Muscle of leg (tissue), 3 donors: ENCODE measurements at regions not wholly inside any gene's neighbourhood (a gene's known extent, or its start where the extent isn't known, plus 50 kb on each side); places are given as distances from the start of the nearest gene placed in this dataset.

ENCODE experiments used
- DNase-seq: peaks from one replicate; pipeline ENCODE4 v3.0.0; 2013
- H3K27ac ChIP-seq: one replicate; pipeline ENCODE4 v1.5.1; 2013; ENCODE audit warnings: mild to moderate bottlenecking, low read length, control low read depth
- H3K27me3 ChIP-seq: one replicate; pipeline ENCODE4 v1.6.1; 2013; ENCODE audit warnings: low read length; ENCODE audit not compliant: control insufficient read depth, insufficient read depth
- H3K36me3 ChIP-seq: one replicate; pipeline ENCODE4 v1.6.1; 2013; ENCODE audit warnings: low read length; ENCODE audit not compliant: control insufficient read depth, insufficient read depth
- H3K4me1 ChIP-seq: one replicate; pipeline ENCODE4 v1.6.1; 2013; ENCODE audit warnings: low read length; ENCODE audit not compliant: control insufficient read depth, insufficient read depth
- H3K4me3 ChIP-seq: one replicate; pipeline ENCODE4 v1.5.1; 2013; ENCODE audit warnings: low read length, control low read depth
- H3K9me3 ChIP-seq: replicated peaks from 2 replicates; pipeline ENCODE4 v1.6.1; 2013; ENCODE audit warnings: low read depth, low read length; ENCODE audit not compliant: control insufficient read depth
- WGBS: methylation state at CpG from one replicate; pipeline ENCODE4 v1.1.5; 2013; ENCODE audit warnings: missing lambda C conversion rate; ENCODE audit not compliant: insufficient coverage; 5-methylcytosine and 5-hydroxymethylcytosine counted together

- H3K9me3 ChIP-seq = no peaks in the 10 kb centered on the region
- H3K4me3 ChIP-seq = no peak overlapping the region
- peaks cover 4% of the 10 kb centered on the region for H3K4me1 ChIP-seq
- no peak overlapping the region for H3K27ac ChIP-seq
- peaks cover 38% of the 10 kb centered on the region for H3K27me3 ChIP-seq
- no peaks in the 10 kb centered on the region for H3K36me3 ChIP-seq
- WGBS = 13% methylated on average over 27 of the region's 36 CpGs
- no peak for DNase-seq
Measured at GRCh38 chr17:6893382-6894205, 62.1 kb upstream of the TEKT1 start.

- Histone ChIP-seq H3K4me3 (no peak overlapping the region), H3K4me1 (peaks cover 4% of the 10 kb centered on the region)
- WGBS = 8% methylated on average over 16 of the region's 18 CpGs
Measured at GRCh38 chr17:6894206-6894528, 62.6 kb upstream of the TEKT1 start.

GRCh38 chr17:6901086-6901485 lies 69.6 kb upstream of the TEKT1 start:
- DNase-seq = no peak

More at GRCh38 chr17:6894206-6894528, 62.6 kb upstream of the TEKT1 start:
- Histone ChIP-seq H3K27me3 (peaks cover 38% of the 10 kb centered on the region), H3K9me3 (no peaks in the 10 kb centered on the region), H3K27ac (no peak overlapping the region), H3K36me3 (no peaks in the 10 kb centered on the region)
- no peak for DNase-seq

GRCh38 chr17:6903326-6903900 lies 71.9 kb upstream of the TEKT1 start:
- no CpG with 5 or more reads among the region's 7 CpGs for WGBS
- no peak overlapping the region for H3K27ac ChIP-seq
- H3K4me1 ChIP-seq = no peaks in the 10 kb centered on the region
- DNase-seq = no peak
- no peak overlapping the region for H3K4me3 ChIP-seq
- H3K36me3 ChIP-seq = no peaks in the 10 kb centered on the region
- H3K9me3 ChIP-seq = no peaks in the 10 kb centered on the region
- peaks cover 2% of the 10 kb centered on the region for H3K27me3 ChIP-seq

More at GRCh38 chr17:6901086-6901485, 69.6 kb upstream of the TEKT1 start:
- Histone ChIP-seq H3K4me3 (no peak overlapping the region), H3K9me3 (no peaks in the 10 kb centered on the region), H3K27ac (no peak overlapping the region), H3K4me1 (no peaks in the 10 kb centered on the region), H3K27me3 (peaks cover 7% of the 10 kb centered on the region), H3K36me3 (no peaks in the 10 kb centered on the region)
- WGBS = no CpG with 5 or more reads among the region's 3 CpGs

- Histone ChIP-seq H3K27me3 (peaks cover 5% of the 10 kb centered on the region), H3K9me3 (no peaks in the 10 kb centered on the region), H3K4me3 (no peak overlapping the region), H3K4me1 (no peaks in the 10 kb centered on the region), H3K36me3 (no peaks in the 10 kb centered on the region), H3K27ac (no peak overlapping the region)
- WGBS = 88% methylated on average over 5 of the region's 5 CpGs
- DNase-seq = no peak
Measured at GRCh38 chr17:6908807-6909206, 77.3 kb upstream of the TEKT1 start.

GRCh38 chr17:6910987-6911603 lies 79.6 kb upstream of the TEKT1 start:
- H3K27ac ChIP-seq = no peak overlapping the region
- WGBS = no CpG with 5 or more reads among the region's 2 CpGs
- DNase-seq = peak; percentile 41
- no peaks in the 10 kb centered on the region for H3K36me3 ChIP-seq
- H3K9me3 ChIP-seq = no peaks in the 10 kb centered on the region
- peaks cover 4% of the 10 kb centered on the region for H3K4me1 ChIP-seq
- peaks cover 18% of the 10 kb centered on the region for H3K27me3 ChIP-seq
- no peak overlapping the region for H3K4me3 ChIP-seq

GRCh38 chr17:6912110-6913051 lies 80.9 kb upstream of the TEKT1 start:
- Histone ChIP-seq H3K9me3 (no peaks in the 10 kb centered on the region), H3K27ac (no peak overlapping the region), H3K27me3 (peaks cover 18% of the 10 kb centered on the region), H3K4me3 (no peak overlapping the region), H3K4me1 (peaks cover 4% of the 10 kb centered on the region), H3K36me3 (no peaks in the 10 kb centered on the region)
- DNase-seq = no peak
- 81% methylated on average over 5 of the region's 13 CpGs for WGBS

GRCh38 chr17:6913608-6914443 lies 82.0 kb upstream of the ALOX12 start:
- no peaks in the 10 kb centered on the region for H3K36me3 ChIP-seq
- peaks cover 18% of the 10 kb centered on the region for H3K27me3 ChIP-seq
- peak; percentile 63 for DNase-seq
- H3K4me1 ChIP-seq = peaks cover 4% of the 10 kb centered on the region
- H3K4me3 ChIP-seq = no peak overlapping the region
- H3K9me3 ChIP-seq = no peaks in the 10 kb centered on the region
- H3K27ac ChIP-seq = no peak overlapping the region
- WGBS = 40% methylated on average over 20 of the region's 32 CpGs

GRCh38 chr17:6914711-6915110 lies 81.1 kb upstream of the ALOX12 start:
- Histone ChIP-seq H3K36me3 (no peaks in the 10 kb centered on the region), H3K27ac (no peak overlapping the region), H3K9me3 (no peaks in the 10 kb centered on the region), H3K4me1 (peaks cover 4% of the 10 kb centered on the region), H3K4me3 (no peak overlapping the region), H3K27me3 (peaks cover 18% of the 10 kb centered on the region)
- 69% methylated on average over 2 of the region's 6 CpGs for WGBS
- no peak for DNase-seq
